HepG2 (cell line): ENCODE measurements at regions not wholly inside any gene's neighbourhood (a gene's known extent, or its start where the extent isn't known, plus 50 kb on each side); places are given as distances from the start of the nearest gene placed in this dataset.
A peak's percentile ranks its signal among the peaks of the same experiment; 100 is the strongest.

Experiments used
- ATAC-seq: fragments of 200-7000 bp; cut with Tn5 transposase; 3 replicates; pipeline ENCODE4 v1.9.1; 2020; ENCODE audit warnings: mild to moderate bottlenecking, moderate library complexity
- BruUV-seq: library from RNA; stranded (reverse); fragments of 400-500 nt; replicated peaks from 2 replicates; lab custom pipeline; 2021; lab: Mats Ljungman, UMichigan
- CTCF ChIA-PET: fragments of 300-600 bp; formaldehyde crosslinking; extraction: SDS; loops from one replicate; lab custom pipeline; 2021; ENCODE audit warnings: low total read pairs, inconsistent platforms, low intra/inter-chr PET ratio; lab: Yijun Ruan, JAX
- POLR2A ChIA-PET: fragments of 350-600 bp; sonication (Branson Sonifier 250); formaldehyde crosslinking; loops from one replicate; lab custom pipeline; 2020; ENCODE audit warnings: antibody characterized with exemption, inconsistent platforms; lab: Yijun Ruan, JAX
- DNase-seq: peaks from one replicate; pipeline ENCODE4 v3.0.0-alpha.2; 2015; ENCODE audit warnings: low spot score
- FAIRE-seq: peaks from 3 replicates; lab custom pipeline; 2011; peaks lifted over from hg19 to GRCh38; lab: Jason Lieb, UNC
- H2AFZ ChIP-seq: one replicate; pipeline ENCODE4 v1.6.1; 2011; ENCODE audit warnings: low read length, inconsistent platforms
- H3K27ac ChIP-seq: fragments of 300-600 bp; 3 replicates; pipeline ENCODE4 v1.8.0; 2011; ENCODE audit warnings: mixed run types, mild to moderate bottlenecking, mixed read lengths, low read length, inconsistent platforms; ENCODE audit not compliant: insufficient read depth; ENCODE audit errors: extremely low read length
- H3K27me3 ChIP-seq, 2 experiments: fragments of 200-600 bp in 1 of 2; 2 replicates in 1 of 2; 3 replicates in 1 of 2; pipeline versions ENCODE4 v1.6.0 to v1.8.0; 2011; ENCODE audit warnings: low read length in 2 of 2, mild to moderate bottlenecking in 2 of 2, moderate library complexity in 2 of 2, inconsistent platforms in 1 of 2; ENCODE audit not compliant: insufficient read depth in 2 of 2, control insufficient read depth in 1 of 2
- H3K36me3 ChIP-seq, 2 experiments: fragments of 200-600 bp in 1 of 2; replicated peaks in 1 of 2; 2 replicates in 1 of 2; 3 replicates in 1 of 2; pipeline versions ENCODE4 v1.5.1 to v1.8.0; 2011; ENCODE audit warnings: low read length in 2 of 2, inconsistent platforms in 1 of 2; ENCODE audit not compliant: insufficient read depth in 2 of 2, control insufficient read depth in 1 of 2
- H3K4me1 ChIP-seq: 2 replicates; pipeline ENCODE4 v1.5.1; 2012; ENCODE audit warnings: low read length, inconsistent platforms; ENCODE audit not compliant: insufficient read depth
- H3K4me2 ChIP-seq: 2 replicates; pipeline ENCODE4 v1.6.0; 2011; ENCODE audit warnings: low read depth, low read length, inconsistent platforms
- H3K4me3 ChIP-seq, 3 experiments: fragments of 200-600 bp in 1 of 3; sonication (generic), shearing (Covaris generic) in 1 of 3; replicated peaks in 1 of 3; 2 replicates each; pipeline ENCODE4 v1.5.1; 2011 to 2016; ENCODE audit warnings: low read length in 3 of 3, inconsistent platforms in 2 of 3, low read depth in 2 of 3, mild to moderate bottlenecking in 2 of 3, control low read depth in 1 of 3, mixed read lengths in 1 of 3; ENCODE audit not compliant: insufficient read depth in 1 of 3
- H3K79me2 ChIP-seq: one replicate; pipeline ENCODE4 v1.6.1; 2011; ENCODE audit warnings: low read length, inconsistent platforms; ENCODE audit not compliant: insufficient read depth
- H3K9ac ChIP-seq: 2 replicates; pipeline ENCODE4 v1.6.0; 2011; ENCODE audit warnings: mild to moderate bottlenecking, low read depth, low read length, inconsistent platforms; ENCODE audit not compliant: insufficient read depth
- H3K9me3 ChIP-seq: 2 replicates; pipeline ENCODE4 v1.5.1; 2012; ENCODE audit warnings: mild to moderate bottlenecking, low read length
- H4K20me1 ChIP-seq: 2 replicates; pipeline ENCODE4 v1.6.0; 2011; ENCODE audit warnings: inconsistent platforms, mild to moderate bottlenecking, low read length, moderate library complexity; ENCODE audit not compliant: insufficient read depth
- CEBPB ChIP-seq: IDR thresholded peaks from 2 replicates; pipeline ENCODE4 v1.6.1; 2011; ENCODE audit warnings: low read depth, low read length, improper control_type of control experiment, borderline replicate concordance
- JDP2 ChIP-seq: sonication (generic); formaldehyde crosslinking; IDR thresholded peaks from 2 replicates; pipeline ENCODE4 v1.8.1; 2022; ENCODE audit warnings: missing genetic modification reagents, borderline replicate concordance
- MYPOP ChIP-seq: sonication (generic); formaldehyde crosslinking; IDR thresholded peaks from 2 replicates; pipeline ENCODE4 v1.8.1; 2023; ENCODE audit warnings: mild to moderate bottlenecking, moderate library complexity, missing genetic modification reagents
- ZBTB8A ChIP-seq: sonication (generic); formaldehyde crosslinking; IDR thresholded peaks from 2 replicates; pipeline ENCODE4 v1.4.0; 2020; ENCODE audit warnings: mild to moderate bottlenecking, low read depth, missing genetic modification reagents, borderline replicate concordance
- ZNF646 ChIP-seq: sonication (generic); formaldehyde crosslinking; IDR thresholded peaks from 2 replicates; pipeline ENCODE4 v1.9.0; 2021; ENCODE audit warnings: mild to moderate bottlenecking, missing genetic modification reagents
- WGBS: methylation state at CpG from one replicate; pipeline ENCODE4 v1.1.6; 2017; ENCODE audit warnings: low lambda C conversion rate; 5-methylcytosine and 5-hydroxymethylcytosine counted together
- in situ Hi-C: cut with HindIII; loops from 2 replicates; pipeline ENCODE4 v1.10.0; 2017; ENCODE audit warnings: low pct_unique_long_range_greater_than_20kb; ENCODE audit not compliant: extremely low pct_ligation_motif_present
- intact Hi-C: fragments of 100-400 bp; cut with micrococcal nuclease; formaldehyde crosslinking; loops from one replicate; pipeline ENCODE4 v1.10.0; 2022; ENCODE audit not compliant: unreplicated experiment

DNA sequence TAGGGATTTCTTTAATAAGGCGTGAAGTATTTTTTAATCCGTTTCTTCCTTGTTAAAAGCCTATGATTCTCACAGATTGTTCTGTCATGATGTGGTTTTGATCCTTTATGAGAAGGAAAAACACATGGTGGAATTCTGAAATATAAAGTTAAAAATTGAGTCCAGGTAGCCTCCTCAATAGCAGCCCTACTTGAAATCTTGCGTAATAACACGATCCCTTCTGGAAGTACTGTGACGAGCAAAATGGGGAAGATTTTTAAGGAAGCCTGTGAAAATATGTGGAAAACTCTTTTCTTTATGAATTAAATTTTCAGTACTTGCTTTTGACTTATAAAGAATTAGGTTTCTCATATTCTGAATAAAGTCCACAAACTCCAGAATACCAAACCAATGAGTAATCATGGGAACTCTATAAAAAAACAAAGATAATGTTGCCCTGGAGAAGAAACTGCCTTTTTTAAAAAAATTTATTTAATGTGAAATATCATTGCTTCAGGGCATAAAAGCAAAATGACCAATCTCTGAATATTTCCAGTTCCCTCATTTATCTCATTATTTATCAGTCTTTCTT, 476.4 kb upstream of the ZEB2 start:
- DNase-seq (no peak), ATAC-seq (no peak), FAIRE-seq (no peak)
- WGBS, result 34% methylated on average over 5 of the region's 5 CpGs
- Histone ChIP-seq H3K9me3 (no peaks in the 10 kb centered on the region), H3K27me3 (no peaks in the 10 kb centered on the region), H4K20me1 (no peaks in the 10 kb centered on the region), H3K36me3 (no peaks in the 10 kb centered on the region), H3K4me1 (no peaks in the 10 kb centered on the region), H3K9ac (no peak overlapping the region), H3K4me3 (no peak overlapping the region), H3K27ac (no peak overlapping the region), H3K4me2 (no peak overlapping the region), H3K79me2 (no peaks in the 10 kb centered on the region), H2AFZ (no peak overlapping the region)
- CTCF ChIA-PET, result no interaction called here
- intact Hi-C loops, result no loop called here
- no peak for TF ChIP-seq ZBTB8A (CRISPR knock-in tag)
- peak; percentile 82 for TF ChIP-seq CEBPB
- TF ChIP-seq ZNF646 (CRISPR knock-in tag), result no peak
- no peak for TF ChIP-seq MYPOP (CRISPR knock-in tag)
- TF ChIP-seq JDP2, result no peak
- BruUV-seq, result no TSS peak
- POLR2A ChIA-PET, result no interaction called here
- in situ Hi-C loops, result no loop called here
